ENCODE measurements at regions not wholly inside any gene's neighbourhood (a gene's known extent, or its start where the extent isn't known, plus 50 kb on each side); places are given as distances from the start of the nearest gene placed in this dataset.

DNA sequence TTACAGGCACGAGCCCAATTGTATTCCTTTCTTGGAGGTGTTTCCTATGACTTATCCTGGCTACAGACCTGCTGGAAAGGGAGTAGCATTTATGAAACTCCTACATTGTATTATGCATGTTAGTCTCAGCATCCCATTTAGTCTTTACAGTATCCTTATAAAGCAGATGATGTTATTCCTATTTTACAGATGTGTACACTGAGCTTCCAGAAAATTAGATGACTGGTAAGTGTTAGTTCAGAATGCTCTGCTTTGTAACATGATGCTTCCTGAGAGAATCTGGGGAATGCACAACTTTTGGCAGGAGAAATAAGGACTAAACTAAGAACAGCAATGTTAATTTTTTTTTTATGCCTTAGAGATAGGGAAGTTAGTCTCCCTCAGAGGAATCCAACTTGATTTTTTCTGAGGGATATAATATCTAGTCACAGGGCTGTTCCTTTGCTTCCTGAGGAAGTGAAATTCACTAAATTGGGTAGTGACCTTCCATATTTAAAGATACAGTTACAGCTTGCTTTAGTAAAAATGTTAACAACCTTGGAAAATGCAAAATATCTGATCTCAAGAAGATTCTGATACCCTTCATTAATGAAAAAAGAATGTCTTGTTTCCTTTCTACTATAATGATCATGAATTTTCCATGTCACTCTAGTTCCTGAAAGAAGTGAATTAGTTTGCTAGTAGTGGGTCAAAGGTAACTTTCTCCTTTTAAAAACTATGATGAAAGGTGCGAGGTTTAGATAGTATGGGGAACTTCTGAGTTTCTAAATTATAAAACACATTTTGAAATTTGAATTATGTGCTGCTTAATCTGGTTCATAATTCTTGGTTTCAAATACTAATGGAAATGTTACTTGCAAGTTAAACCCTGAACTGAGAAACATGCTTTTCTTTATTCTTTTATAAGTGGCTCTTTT is 194.0 kb upstream of the PRPS1L1 start:
- TF ChIP-seq CTCF (IDR thresholded peaks at IDR 0.05) = no peak
- Histone ChIP-seq H3K9me3 (no peaks in the 10 kb centered on the region), H3K36me3 (ENCODE audit: low read depth) (no peaks in the 10 kb centered on the region), H3K4me3 (no peak overlapping the region), H3K4me1 (ENCODE audit: low read depth) (no peaks in the 10 kb centered on the region)
- DNase-seq (no peak), ATAC-seq (peak; percentile 44)
- intact Hi-C loops (cut with DNase I, micrococcal nuclease) = no loop called here

- peaks cover 2% of the 10 kb centered on the region for H3K4me1 ChIP-seq (ENCODE audit: low read depth)
- no peak overlapping the region for H3K4me3 ChIP-seq
- intact Hi-C loops (cut with DNase I, micrococcal nuclease) = no loop called here
- TF ChIP-seq CTCF (IDR thresholded peaks at IDR 0.05) = no peak
- H3K9me3 ChIP-seq = no peaks in the 10 kb centered on the region
- ATAC-seq (no peak), DNase-seq (no peak)
- no peaks in the 10 kb centered on the region for H3K36me3 ChIP-seq (ENCODE audit: low read depth)
Measured at GRCh38 chr7:18222636-18223035, 195.0 kb upstream of the PRPS1L1 start.

- ATAC-seq (no peak), DNase-seq (no peak)
- H3K9me3 ChIP-seq = no peaks in the 10 kb centered on the region
- intact Hi-C loops (cut with DNase I, micrococcal nuclease) = no loop called here
- H3K4me3 ChIP-seq = no peak overlapping the region
- no peak for TF ChIP-seq CTCF (IDR thresholded peaks at IDR 0.05)
- H3K4me1 ChIP-seq (ENCODE audit: low read depth) = peaks cover 9% of the 10 kb centered on the region
- H3K36me3 ChIP-seq (ENCODE audit: low read depth) = no peaks in the 10 kb centered on the region
Measured at GRCh38 chr7:18224138-18224537, 196.5 kb upstream of the PRPS1L1 start.

DNA sequence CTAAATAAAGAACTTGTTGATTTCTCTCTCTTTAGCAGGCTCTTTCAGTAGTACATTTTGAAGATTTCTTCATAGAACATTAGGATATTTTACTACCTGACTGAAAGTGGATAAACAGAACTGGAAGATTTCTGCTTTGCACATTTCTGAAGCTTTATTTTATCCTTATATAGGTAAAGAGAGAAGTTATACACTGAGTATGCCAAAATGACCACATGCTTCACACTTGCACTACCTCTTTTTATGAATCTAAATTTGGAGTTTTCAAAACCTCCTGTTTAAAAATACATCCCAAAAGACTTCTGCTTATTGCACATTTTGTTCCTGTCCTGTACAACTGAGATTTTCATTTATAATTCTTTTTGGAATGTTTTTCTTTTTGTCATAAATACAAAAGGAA is 197.4 kb upstream of the PRPS1L1 start:
- Histone ChIP-seq H3K4me3 (no peak overlapping the region), H3K9me3 (no peaks in the 10 kb centered on the region), H3K36me3 (ENCODE audit: low read depth) (no peaks in the 10 kb centered on the region), H3K4me1 (ENCODE audit: low read depth) (peaks cover 9% of the 10 kb centered on the region)
- no peak for ATAC-seq
- intact Hi-C loops (cut with DNase I, micrococcal nuclease) = no loop called here
- no peak for DNase-seq
- TF ChIP-seq CTCF (IDR thresholded peaks at IDR 0.05) = no peak

- no peak overlapping the region for H3K4me3 ChIP-seq
- H3K9me3 ChIP-seq = no peaks in the 10 kb centered on the region
- intact Hi-C loops (cut with DNase I, micrococcal nuclease) = no loop called here
- peaks cover 9% of the 10 kb centered on the region for H3K4me1 ChIP-seq (ENCODE audit: low read depth)
- no peak for ATAC-seq
- no peak for DNase-seq
- H3K36me3 ChIP-seq (ENCODE audit: low read depth) = no peaks in the 10 kb centered on the region
- TF ChIP-seq CTCF (IDR thresholded peaks at IDR 0.05) = no peak
Measured at GRCh38 chr7:18226598-18226997, 199.0 kb upstream of the PRPS1L1 start.

Data from mucosa of descending colon (tissue), 3 donors.